Epithelial cell of proximal tubule (primary cell): ENCODE measurements at regions not wholly inside any gene's neighbourhood (a gene's known extent, or its start where the extent isn't known, plus 50 kb on each side); places are given as distances from the start of the nearest gene placed in this dataset.

Experiments
- DNase-seq: peaks from one replicate; pipeline ENCODE4 v3.0.0-alpha.2; 2011; ENCODE audit warnings: low read depth
- H3K4me3 ChIP-seq: 2 replicates; pipeline ENCODE4 v1.5.1; 2011; ENCODE audit warnings: low read depth, mild to moderate bottlenecking, low read length
- CTCF ChIP-seq: conservative IDR thresholded peaks from 2 replicates; pipeline ENCODE4 v1.5.1; 2012; ENCODE audit warnings: low read depth, mild to moderate bottlenecking, low read length

GRCh38 chr5:56426693-56427092 lies 193.6 kb upstream of the ANKRD55 start:
- no peak for DNase-seq
- no peak overlapping the region for H3K4me3 ChIP-seq
- TF ChIP-seq CTCF = no peak

GRCh38 chr5:56422076-56422762 lies 189.1 kb upstream of the ANKRD55 start:
- no peak for TF ChIP-seq CTCF
- no peak for DNase-seq
- H3K4me3 ChIP-seq = no peak overlapping the region

GRCh38 chr5:56421246-56422075 lies 188.3 kb upstream of the ANKRD55 start:
- no peak overlapping the region for H3K4me3 ChIP-seq
- DNase-seq = no peak
- TF ChIP-seq CTCF = no peak

- DNase-seq = no peak
- no peak overlapping the region for H3K4me3 ChIP-seq
- TF ChIP-seq CTCF = no peak
These were observed 187.2 kb upstream of the ANKRD55 start for GRCh38 chr5:56420323-56420722.

- no peak overlapping the region for H3K4me3 ChIP-seq
- TF ChIP-seq CTCF = no peak
- DNase-seq = no peak
These were observed 186.5 kb upstream of the ANKRD55 start for GRCh38 chr5:56419667-56420066.

- DNase-seq = no peak
These were observed 182.2 kb upstream of the ANKRD55 start for GRCh38 chr5:56415356-56415765.

More at GRCh38 chr5:56415356-56415765, 182.2 kb upstream of the ANKRD55 start:
- no peak for TF ChIP-seq CTCF
- no peak overlapping the region for H3K4me3 ChIP-seq
